Astrocyte (in vitro differentiated cells and primary cell): ENCODE measurements at regions not wholly inside any gene's neighbourhood (a gene's known extent, or its start where the extent isn't known, plus 50 kb on each side); places are given as distances from the start of the nearest gene placed in this dataset.

Experiments
- DNase-seq: peaks from one replicate; pipeline ENCODE4 v3.0.0-alpha.2; 2010; ENCODE audit warnings: low read depth
- FAIRE-seq: peaks from 2 replicates; lab custom pipeline; 2011; peaks lifted over from hg19 to GRCh38; lab: Jason Lieb, UNC
- H2AFZ ChIP-seq: 2 replicates; pipeline ENCODE4 v1.6.0; 2012; ENCODE audit warnings: low read depth, low read length, inconsistent platforms
- H3K27ac ChIP-seq: 2 replicates; pipeline ENCODE4 v1.5.1; 2011; ENCODE audit warnings: low read depth, low read length, inconsistent platforms
- H3K27me3 ChIP-seq: 2 replicates; pipeline ENCODE4 v1.6.0; 2011; ENCODE audit warnings: low read length, inconsistent platforms; ENCODE audit not compliant: insufficient read depth
- H3K36me3 ChIP-seq: 2 replicates; pipeline ENCODE4 v1.5.1; 2011; ENCODE audit warnings: low read length, inconsistent platforms; ENCODE audit not compliant: insufficient read depth
- H3K4me1 ChIP-seq: 2 replicates; pipeline ENCODE4 v1.5.1; 2011; ENCODE audit warnings: low read length, inconsistent platforms; ENCODE audit not compliant: insufficient read depth
- H3K4me2 ChIP-seq: 2 replicates; pipeline ENCODE4 v1.6.0; 2012; ENCODE audit warnings: low read length, inconsistent platforms
- H3K4me3 ChIP-seq: 2 replicates; pipeline ENCODE4 v1.5.1; 2011; ENCODE audit warnings: low read depth, mild to moderate bottlenecking, low read length, inconsistent platforms; ENCODE audit not compliant: insufficient read depth
- H3K79me2 ChIP-seq: 2 replicates; pipeline ENCODE4 v1.6.0; 2012; ENCODE audit warnings: mild to moderate bottlenecking, low read length, inconsistent platforms; ENCODE audit not compliant: insufficient read depth
- H3K9ac ChIP-seq: 2 replicates; pipeline ENCODE4 v1.6.0; 2012; ENCODE audit warnings: mild to moderate bottlenecking, low read length, inconsistent platforms
- H3K9me3 ChIP-seq: 2 replicates; pipeline ENCODE4 v1.5.1; 2012; ENCODE audit warnings: low read depth, mild to moderate bottlenecking, low read length, inconsistent platforms; ENCODE audit not compliant: insufficient read depth
- H4K20me1 ChIP-seq: 2 replicates; pipeline ENCODE4 v1.6.0; 2012; ENCODE audit warnings: low read length, inconsistent platforms; ENCODE audit not compliant: insufficient read depth
- H3K27ac Mint-ChIP-seq: one replicate; pipeline ENCODE4 v1.8.0; 2021; ENCODE audit warnings: mild to moderate bottlenecking, mixed read lengths; ENCODE audit not compliant: unreplicated experiment
- H3K27me3 Mint-ChIP-seq: one replicate; pipeline ENCODE4 v1.8.0; 2021; ENCODE audit warnings: low read depth, mixed read lengths; ENCODE audit not compliant: unreplicated experiment
- H3K36me3 Mint-ChIP-seq: one replicate; pipeline ENCODE4 v1.8.0; 2021; ENCODE audit warnings: low read depth, mixed read lengths; ENCODE audit not compliant: unreplicated experiment
- H3K4me1 Mint-ChIP-seq: one replicate; pipeline ENCODE4 v1.8.0; 2021; ENCODE audit warnings: low read depth, mixed read lengths; ENCODE audit not compliant: unreplicated experiment
- H3K4me3 Mint-ChIP-seq: one replicate; pipeline ENCODE4 v1.8.0; 2021; ENCODE audit warnings: mild to moderate bottlenecking, moderate library complexity, mixed read lengths; ENCODE audit not compliant: unreplicated experiment
- H3K9me3 Mint-ChIP-seq: one replicate; pipeline ENCODE4 v1.8.0; 2021; ENCODE audit warnings: mild to moderate bottlenecking, mixed read lengths; ENCODE audit not compliant: unreplicated experiment
- EZH2 ChIP-seq: IDR thresholded peaks from 2 replicates; pipeline ENCODE4 v1.6.1; 2012; ENCODE audit warnings: mild to moderate bottlenecking, low read length, inconsistent platforms; ENCODE audit not compliant: insufficient read depth
- TF ChIP-seq, protein P1 (sequence below): IDR thresholded peaks from 2 replicates; pipeline ENCODE4 v1.5.1; 2011; ENCODE audit warnings: low read depth, mild to moderate bottlenecking, inconsistent platforms, low read length, moderate library complexity; ENCODE audit not compliant: insufficient read depth

DNA sequence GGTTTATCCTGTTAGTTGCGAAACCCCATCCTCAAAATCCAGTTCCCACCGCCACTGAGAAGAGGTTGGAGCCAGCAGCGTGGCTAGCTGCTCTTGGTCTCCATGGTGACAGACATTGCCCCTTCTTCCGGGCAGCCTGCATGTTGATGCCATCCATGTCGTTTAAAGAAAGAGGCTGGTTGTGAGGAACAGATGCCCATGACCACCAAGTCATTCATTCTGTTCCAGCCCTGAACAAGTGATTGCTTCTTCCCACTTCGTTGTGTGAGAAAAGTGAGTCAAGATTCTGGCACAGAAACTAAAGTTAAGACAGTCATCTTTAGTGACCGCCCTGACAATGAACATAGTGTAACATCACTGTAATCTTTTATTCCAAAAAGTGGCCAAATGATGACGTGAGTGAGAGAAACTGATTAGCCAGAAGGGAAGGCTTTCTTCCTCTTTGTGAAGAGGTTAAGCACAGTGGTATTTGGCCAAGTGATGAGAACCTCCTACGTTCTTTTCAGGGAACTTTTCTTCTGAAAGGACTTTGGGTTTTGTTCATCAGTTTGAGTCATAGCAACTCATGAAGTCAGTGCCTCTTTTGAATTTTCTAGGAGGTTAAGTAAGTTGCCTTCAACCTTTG, 272.5 kb downstream of the GALR1 start:
- no peak overlapping the region for H3K27ac ChIP-seq
- H3K27me3 ChIP-seq: no peaks in the 10 kb centered on the region
- no peak overlapping the region for H3K9ac ChIP-seq
- H3K9me3 Mint-ChIP-seq: peaks cover 1% of the 10 kb centered on the region
- H2AFZ ChIP-seq: no peak overlapping the region
- no peak overlapping the region for H3K4me3 Mint-ChIP-seq
- H3K27ac Mint-ChIP-seq: no peak overlapping the region
- H3K4me3 ChIP-seq: no peak overlapping the region
- H3K27me3 Mint-ChIP-seq: peaks cover 5% of the 10 kb centered on the region
- H3K36me3 ChIP-seq: no peaks in the 10 kb centered on the region
- no peaks in the 10 kb centered on the region for H3K4me1 ChIP-seq
- no peaks in the 10 kb centered on the region for H3K4me1 Mint-ChIP-seq
- H3K36me3 Mint-ChIP-seq: no peaks in the 10 kb centered on the region
- no peaks in the 10 kb centered on the region for H3K79me2 ChIP-seq
- TF ChIP-seq, protein P1, sequence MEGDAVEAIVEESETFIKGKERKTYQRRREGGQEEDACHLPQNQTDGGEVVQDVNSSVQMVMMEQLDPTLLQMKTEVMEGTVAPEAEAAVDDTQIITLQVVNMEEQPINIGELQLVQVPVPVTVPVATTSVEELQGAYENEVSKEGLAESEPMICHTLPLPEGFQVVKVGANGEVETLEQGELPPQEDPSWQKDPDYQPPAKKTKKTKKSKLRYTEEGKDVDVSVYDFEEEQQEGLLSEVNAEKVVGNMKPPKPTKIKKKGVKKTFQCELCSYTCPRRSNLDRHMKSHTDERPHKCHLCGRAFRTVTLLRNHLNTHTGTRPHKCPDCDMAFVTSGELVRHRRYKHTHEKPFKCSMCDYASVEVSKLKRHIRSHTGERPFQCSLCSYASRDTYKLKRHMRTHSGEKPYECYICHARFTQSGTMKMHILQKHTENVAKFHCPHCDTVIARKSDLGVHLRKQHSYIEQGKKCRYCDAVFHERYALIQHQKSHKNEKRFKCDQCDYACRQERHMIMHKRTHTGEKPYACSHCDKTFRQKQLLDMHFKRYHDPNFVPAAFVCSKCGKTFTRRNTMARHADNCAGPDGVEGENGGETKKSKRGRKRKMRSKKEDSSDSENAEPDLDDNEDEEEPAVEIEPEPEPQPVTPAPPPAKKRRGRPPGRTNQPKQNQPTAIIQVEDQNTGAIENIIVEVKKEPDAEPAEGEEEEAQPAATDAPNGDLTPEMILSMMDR: no peak
- TF ChIP-seq EZH2: no peak
- H4K20me1 ChIP-seq: no peaks in the 10 kb centered on the region
- peaks cover 17% of the 10 kb centered on the region for H3K9me3 ChIP-seq
- DNase-seq (no peak), FAIRE-seq (no peak)
- H3K4me2 ChIP-seq: no peak overlapping the region

DNA sequence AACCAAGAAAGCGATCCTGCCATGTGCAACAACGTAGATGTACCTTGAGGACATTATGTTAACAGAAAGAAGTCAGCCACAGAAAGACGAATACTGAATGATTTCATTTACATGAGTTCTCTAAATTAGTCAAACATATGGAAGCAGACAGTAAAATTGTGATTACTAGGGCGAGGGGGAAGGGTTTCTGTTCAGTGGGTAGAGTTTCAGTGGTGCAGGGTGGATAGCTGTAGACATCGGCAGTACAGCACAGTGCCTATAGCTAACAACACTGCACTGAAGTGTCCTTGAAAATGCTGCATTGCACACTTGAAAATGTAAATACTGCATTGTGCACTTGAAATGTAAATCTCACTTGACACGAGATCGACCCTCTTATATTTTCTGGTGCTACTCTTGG, 275.3 kb downstream of the GALR1 start:
- Histone ChIP-seq H4K20me1 (no peaks in the 10 kb centered on the region), H3K27ac (no peak overlapping the region), H3K4me1 (no peaks in the 10 kb centered on the region), H3K4me3 (no peak overlapping the region), H3K79me2 (no peaks in the 10 kb centered on the region), H3K9ac (no peak overlapping the region), H3K9me3 (peaks cover 13% of the 10 kb centered on the region), H3K4me2 (no peak overlapping the region), H3K36me3 (no peaks in the 10 kb centered on the region), H2AFZ (no peak overlapping the region), H3K27me3 (no peaks in the 10 kb centered on the region)
- H3K4me1 Mint-ChIP-seq: no peaks in the 10 kb centered on the region
- peaks cover 1% of the 10 kb centered on the region for H3K9me3 Mint-ChIP-seq
- TF ChIP-seq, protein P1: no peak
- TF ChIP-seq EZH2: no peak
- no peak overlapping the region for H3K4me3 Mint-ChIP-seq
- FAIRE-seq: no peak
- H3K36me3 Mint-ChIP-seq: no peaks in the 10 kb centered on the region
- H3K27ac Mint-ChIP-seq: no peak overlapping the region
- DNase-seq: no peak
- H3K27me3 Mint-ChIP-seq: peaks cover 2% of the 10 kb centered on the region

GRCh38 chr18:77526962-77527361, 277.3 kb downstream of the GALR1 start:
- no peaks in the 10 kb centered on the region for H3K4me1 ChIP-seq
- H3K4me2 ChIP-seq: no peak overlapping the region
- Mint-ChIP-seq H3K27ac (no peak overlapping the region), H3K36me3 (no peaks in the 10 kb centered on the region), H3K4me3 (no peak overlapping the region), H3K9me3 (peaks cover 1% of the 10 kb centered on the region), H3K27me3 (no peaks in the 10 kb centered on the region), H3K4me1 (no peaks in the 10 kb centered on the region)
- FAIRE-seq: no peak
- H2AFZ ChIP-seq: no peak overlapping the region
- no peaks in the 10 kb centered on the region for H3K36me3 ChIP-seq
- no peak overlapping the region for H3K4me3 ChIP-seq
- no peak overlapping the region for H3K9ac ChIP-seq
- DNase-seq: no peak
- H4K20me1 ChIP-seq: no peaks in the 10 kb centered on the region
- H3K9me3 ChIP-seq: peaks cover 13% of the 10 kb centered on the region
- no peak overlapping the region for H3K27ac ChIP-seq
- TF ChIP-seq, protein P1: no peak
- no peak for TF ChIP-seq EZH2
- no peaks in the 10 kb centered on the region for H3K27me3 ChIP-seq
- no peaks in the 10 kb centered on the region for H3K79me2 ChIP-seq
